T-helper 2 cell treated with Interferon-gamma antibody and Interleukin-4, amounts not matched to agents 5 μg/mL and 100 μg/mL, for 36 hours (primary cell): ENCODE measurements at regions not wholly inside any gene's neighbourhood (a gene's known extent, or its start where the extent isn't known, plus 50 kb on each side); places are given as distances from the start of the nearest gene placed in this dataset.
"Not testable (repeated sequence)": the region's sequence is repeated elsewhere in the genome, so short reads cannot be mapped to it uniquely, and the experiment has no call there.

Experiments
- DNase-seq: peaks from one replicate; pipeline ENCODE4 v3.0.0; 2021; ENCODE audit warnings: low spot score
- H3K27ac Mint-ChIP-seq: one replicate; pipeline ENCODE4 v1.8.0; 2021; ENCODE audit warnings: mild to moderate bottlenecking, mixed read lengths
- H3K27me3 Mint-ChIP-seq: one replicate; pipeline ENCODE4 v1.8.0; 2021; ENCODE audit warnings: low read depth, mixed read lengths
- H3K36me3 Mint-ChIP-seq: one replicate; pipeline ENCODE4 v1.8.0; 2021; ENCODE audit warnings: low read depth, mixed read lengths
- H3K4me1 Mint-ChIP-seq: one replicate; pipeline ENCODE4 v1.8.0; 2021; ENCODE audit warnings: low read depth, mixed read lengths
- H3K4me3 Mint-ChIP-seq: one replicate; pipeline ENCODE4 v1.8.0; 2022; ENCODE audit warnings: mild to moderate bottlenecking, moderate library complexity, mixed read lengths
- H3K9me3 Mint-ChIP-seq: one replicate; pipeline ENCODE4 v1.8.0; 2021; ENCODE audit warnings: mixed read lengths

DNA sequence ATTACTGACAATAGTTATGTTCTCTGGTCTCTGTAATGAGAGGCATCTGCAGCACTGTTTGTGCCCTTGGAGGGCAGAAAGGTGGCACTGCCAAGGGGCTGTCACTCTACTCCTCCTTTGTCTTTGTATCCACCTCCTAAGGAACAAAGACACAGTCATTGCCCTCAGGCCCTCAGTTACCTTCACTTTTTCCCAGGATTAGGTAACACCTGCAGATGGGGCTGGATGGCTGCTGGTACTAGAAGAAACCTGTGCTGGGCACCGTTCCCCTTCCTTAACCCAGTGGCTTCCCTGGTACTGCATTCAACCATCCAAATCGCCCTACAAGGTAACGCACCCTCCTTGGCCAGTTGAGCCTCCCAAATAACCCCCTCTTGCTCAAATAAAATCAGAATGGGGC is 246.9 kb upstream of the NEBL start:
- Mint-ChIP-seq H3K4me1 (no peaks in the 10 kb centered on the region), H3K27ac (no peak overlapping the region), H3K9me3 (no peaks in the 10 kb centered on the region), H3K36me3 (no peaks in the 10 kb centered on the region), H3K4me3 (no peak overlapping the region), H3K27me3 (no peaks in the 10 kb centered on the region)
- DNase-seq: no peak

DNA sequence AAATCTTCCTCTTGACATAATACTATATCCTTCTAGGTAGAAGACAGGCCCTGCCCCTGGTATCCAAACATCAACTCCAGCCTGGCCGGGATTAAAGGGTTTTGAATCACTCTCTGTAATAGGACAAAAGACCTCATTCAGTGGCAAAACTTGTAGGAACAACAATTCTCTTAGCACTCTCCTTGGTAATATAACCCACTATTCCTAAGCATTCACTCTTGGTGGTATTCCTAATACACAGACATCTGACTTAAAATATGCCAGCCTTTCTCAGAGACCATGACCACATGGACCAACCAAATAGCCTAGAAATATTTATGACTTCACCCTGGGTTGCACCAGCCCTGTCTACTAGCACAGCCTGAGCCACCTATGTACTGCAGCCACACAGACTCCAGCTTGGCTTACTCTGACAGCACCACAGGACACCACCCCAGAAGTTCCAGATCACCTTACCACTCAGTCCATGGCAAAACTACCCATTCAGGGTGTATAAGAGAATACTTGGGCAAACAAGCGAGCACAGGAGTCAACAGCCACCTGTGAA is 244.9 kb upstream of the NEBL start:
- Mint-ChIP-seq H3K36me3 (no peaks in the 10 kb centered on the region), H3K4me3 (no peak overlapping the region), H3K27ac (no peak overlapping the region), H3K27me3 (no peaks in the 10 kb centered on the region), H3K4me1 (no peaks in the 10 kb centered on the region), H3K9me3 (no peaks in the 10 kb centered on the region)
- DNase-seq: no peak

DNA sequence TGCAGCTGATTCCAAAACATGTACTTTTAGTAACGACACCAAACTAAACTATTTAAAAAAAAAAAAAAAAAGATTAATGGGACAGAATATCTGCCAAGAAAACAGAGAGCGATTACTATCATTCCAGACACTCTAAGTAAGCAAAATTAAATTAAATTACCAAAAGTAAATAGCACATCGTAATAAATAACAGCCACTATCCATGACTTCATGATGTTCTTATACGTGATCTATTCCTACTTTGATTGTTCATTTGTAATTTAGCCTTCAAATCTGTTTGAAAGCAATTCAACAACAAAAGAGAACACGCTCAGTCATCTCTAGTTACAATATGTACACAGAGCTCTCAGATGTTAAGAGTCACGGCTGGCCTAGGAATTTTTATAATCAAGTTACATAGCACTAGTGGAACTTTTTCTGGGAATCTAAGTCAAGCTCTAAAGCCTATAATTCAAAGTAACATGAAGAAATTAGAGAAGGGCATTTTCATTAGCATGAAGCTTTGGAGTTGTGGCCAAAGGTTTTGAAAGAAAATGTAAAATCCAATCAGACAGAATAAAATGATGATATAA is 241.7 kb upstream of the NEBL start:
- H3K36me3 Mint-ChIP-seq: no peaks in the 10 kb centered on the region
- H3K4me1 Mint-ChIP-seq: no peaks in the 10 kb centered on the region
- no peaks in the 10 kb centered on the region for H3K27me3 Mint-ChIP-seq
- H3K9me3 Mint-ChIP-seq: no peaks in the 10 kb centered on the region
- no peak overlapping the region for H3K27ac Mint-ChIP-seq
- no peak overlapping the region for H3K4me3 Mint-ChIP-seq
- DNase-seq: no peak

DNA sequence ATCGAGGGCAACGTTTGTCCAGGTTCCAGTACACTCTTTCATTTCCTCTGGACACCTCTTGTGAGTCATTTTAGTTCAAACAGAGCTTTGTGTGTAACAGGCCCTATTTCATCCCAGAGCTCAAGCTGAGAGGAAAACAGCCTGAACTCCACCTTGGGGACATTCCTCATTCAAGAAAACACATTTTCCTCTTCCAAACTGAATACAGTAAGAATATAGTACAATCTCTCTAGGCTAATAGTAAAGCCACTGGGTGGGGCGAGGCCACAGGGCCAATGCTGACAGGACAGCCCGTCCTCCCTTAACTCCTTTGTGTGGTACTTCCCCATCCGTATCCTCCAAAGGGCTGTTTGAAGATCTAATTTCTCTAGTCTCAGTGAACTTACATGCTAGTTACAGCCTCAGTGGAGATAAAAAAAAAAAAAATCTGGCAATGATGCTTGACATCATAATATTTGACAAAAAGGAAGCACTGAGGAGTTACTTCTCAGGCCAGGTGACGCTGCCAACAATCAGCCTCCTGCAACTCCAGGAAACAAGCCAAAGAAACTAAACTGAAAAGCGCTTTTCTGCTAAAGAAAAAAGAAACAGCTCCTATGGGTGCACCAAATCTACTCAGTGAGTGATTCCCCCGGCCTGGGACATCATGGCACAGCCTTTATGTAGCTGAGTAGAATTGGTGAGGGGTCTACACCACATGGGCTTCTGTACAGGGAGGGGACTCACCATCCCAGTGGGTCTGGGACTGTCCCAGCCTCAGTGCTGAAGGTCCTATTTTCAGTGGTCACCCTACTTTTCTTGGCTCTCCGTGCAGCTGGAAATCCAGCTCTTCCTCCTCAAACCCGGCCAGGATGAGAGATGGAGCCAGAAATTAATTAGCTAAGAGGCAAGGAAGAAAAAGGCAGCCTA is 238.2 kb upstream of the NEBL start:
- no peaks in the 10 kb centered on the region for H3K4me1 Mint-ChIP-seq
- no peak overlapping the region for H3K27ac Mint-ChIP-seq
- no peak for DNase-seq
- H3K4me3 Mint-ChIP-seq: no peak overlapping the region
- H3K36me3 Mint-ChIP-seq: no peaks in the 10 kb centered on the region
- H3K9me3 Mint-ChIP-seq: no peaks in the 10 kb centered on the region
- H3K27me3 Mint-ChIP-seq: no peaks in the 10 kb centered on the region

DNA sequence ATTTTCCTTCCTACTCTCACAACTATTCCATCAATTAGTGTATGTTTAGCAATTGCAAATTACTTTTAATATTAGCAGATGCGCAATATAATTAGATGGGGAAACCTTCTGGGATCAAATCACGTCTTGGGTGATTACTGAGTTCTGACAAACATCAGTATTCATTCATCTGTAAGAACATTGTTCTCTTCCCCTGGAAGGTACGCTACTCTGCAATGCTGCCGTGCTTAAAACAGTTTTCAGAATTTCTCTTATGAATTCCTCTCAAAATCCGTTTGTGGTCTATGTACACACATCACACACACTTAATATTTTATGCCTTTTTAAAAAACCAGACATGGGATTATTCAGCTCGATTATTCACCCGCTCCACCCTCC is 237.5 kb upstream of the NEBL start:
- H3K27me3 Mint-ChIP-seq: no peaks in the 10 kb centered on the region
- H3K27ac Mint-ChIP-seq: no peak overlapping the region
- no peak for DNase-seq
- H3K4me3 Mint-ChIP-seq: no peak overlapping the region
- no peaks in the 10 kb centered on the region for H3K4me1 Mint-ChIP-seq
- H3K36me3 Mint-ChIP-seq: no peaks in the 10 kb centered on the region
- no peaks in the 10 kb centered on the region for H3K9me3 Mint-ChIP-seq

DNA sequence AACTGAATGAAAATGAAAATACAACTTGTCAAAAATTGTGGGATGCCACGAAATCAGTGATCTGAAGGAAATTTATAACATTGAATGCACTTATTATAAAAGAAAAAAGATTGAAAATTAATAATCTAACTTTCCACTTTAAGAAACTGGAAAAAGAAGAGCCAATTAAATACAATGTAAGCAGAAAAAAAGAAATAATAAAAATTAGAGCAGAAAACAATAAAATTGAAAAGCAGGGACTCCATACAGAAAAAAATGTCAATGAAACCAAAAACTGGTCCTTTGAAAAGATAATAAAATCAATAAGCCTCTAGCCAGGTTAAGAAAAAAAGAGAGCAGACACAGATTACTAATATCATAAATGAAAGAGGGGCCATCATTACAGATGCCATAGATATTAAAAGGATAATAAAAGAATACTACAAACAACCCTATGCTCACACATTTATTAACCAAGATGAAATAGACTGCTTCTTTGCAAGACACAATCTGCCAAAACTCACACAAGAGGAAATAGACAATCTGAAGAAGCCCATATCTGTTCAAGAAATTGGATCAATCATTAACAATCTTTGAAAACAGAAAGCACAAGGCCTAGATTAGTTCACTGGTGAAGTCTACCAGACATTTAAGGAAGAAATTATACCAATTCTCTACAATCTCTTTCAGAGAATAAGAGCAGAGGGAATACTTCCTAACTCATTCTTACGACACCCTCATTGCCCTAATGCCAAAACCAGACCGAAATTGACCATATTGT is 233.8 kb upstream of the NEBL start:
- DNase-seq: no peak
- Mint-ChIP-seq H3K4me3 (no peak overlapping the region), H3K9me3 (no peaks in the 10 kb centered on the region), H3K27me3 (no peaks in the 10 kb centered on the region), H3K36me3 (no peaks in the 10 kb centered on the region), H3K4me1 (no peaks in the 10 kb centered on the region), H3K27ac (no peak overlapping the region)

DNA sequence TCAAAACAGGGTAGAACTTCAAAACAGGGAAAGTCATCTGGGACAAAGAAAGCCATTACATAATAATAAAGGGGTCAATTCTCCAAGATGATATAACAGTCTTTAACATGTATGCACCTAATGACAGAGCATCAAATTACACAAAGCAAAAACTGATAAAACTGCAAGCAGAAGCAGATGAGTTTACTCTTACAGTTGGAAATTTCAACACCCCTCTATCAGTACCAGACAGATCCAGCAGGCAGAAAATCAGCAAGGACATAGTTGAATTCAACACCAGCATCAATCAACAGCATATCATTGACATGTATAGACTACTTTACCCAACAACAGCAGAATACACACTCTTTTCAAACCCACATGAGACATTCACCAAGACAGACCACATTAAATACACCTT is 233.0 kb upstream of the NEBL start:
- H3K27me3 Mint-ChIP-seq: no peaks in the 10 kb centered on the region
- no peaks in the 10 kb centered on the region for H3K36me3 Mint-ChIP-seq
- H3K4me3 Mint-ChIP-seq: no peak overlapping the region
- H3K9me3 Mint-ChIP-seq: no peaks in the 10 kb centered on the region
- H3K27ac Mint-ChIP-seq: no peak overlapping the region
- no peaks in the 10 kb centered on the region for H3K4me1 Mint-ChIP-seq
- no peak for DNase-seq

DNA sequence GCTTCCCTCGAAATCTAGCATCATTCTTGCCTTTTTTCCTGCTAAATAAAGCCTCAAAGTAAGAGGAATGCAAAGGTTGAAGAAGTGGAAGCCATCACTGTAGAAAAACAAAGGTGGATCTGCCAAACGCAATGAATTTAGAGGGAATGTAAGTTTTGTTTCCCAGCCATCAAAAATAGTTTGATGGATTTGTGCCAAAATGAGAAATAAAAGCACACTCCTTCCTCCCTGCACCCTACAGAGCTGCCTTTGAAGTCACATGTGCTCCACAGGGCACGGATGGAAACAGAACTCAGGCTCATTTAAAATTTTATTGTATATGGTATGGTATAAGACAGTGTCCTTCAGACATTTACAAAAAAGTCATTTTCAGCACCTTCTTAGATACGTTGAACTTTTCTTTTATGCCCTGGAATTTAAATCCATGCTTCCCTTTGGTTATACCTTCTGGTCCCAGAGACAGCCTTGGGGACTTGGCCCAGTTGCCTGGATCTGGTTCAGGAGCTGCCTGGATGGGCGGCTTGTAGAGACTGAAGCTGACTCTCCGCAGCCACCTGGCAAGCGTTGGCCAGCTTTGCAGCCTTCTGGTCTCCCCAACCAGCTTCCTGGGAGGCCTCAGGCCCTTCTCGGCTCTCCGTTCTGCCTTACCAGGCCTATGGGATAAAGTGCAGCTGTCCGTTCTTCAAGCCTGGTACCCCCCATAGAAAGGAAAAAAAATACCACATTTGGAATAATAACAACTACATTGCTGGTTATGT is 228.5 kb upstream of the NEBL start:
- Mint-ChIP-seq H3K9me3 (no peaks in the 10 kb centered on the region), H3K27ac (no peak overlapping the region), H3K4me3 (no peak overlapping the region), H3K36me3 (no peaks in the 10 kb centered on the region), H3K4me1 (no peaks in the 10 kb centered on the region), H3K27me3 (no peaks in the 10 kb centered on the region)
- DNase-seq: no peak

DNA sequence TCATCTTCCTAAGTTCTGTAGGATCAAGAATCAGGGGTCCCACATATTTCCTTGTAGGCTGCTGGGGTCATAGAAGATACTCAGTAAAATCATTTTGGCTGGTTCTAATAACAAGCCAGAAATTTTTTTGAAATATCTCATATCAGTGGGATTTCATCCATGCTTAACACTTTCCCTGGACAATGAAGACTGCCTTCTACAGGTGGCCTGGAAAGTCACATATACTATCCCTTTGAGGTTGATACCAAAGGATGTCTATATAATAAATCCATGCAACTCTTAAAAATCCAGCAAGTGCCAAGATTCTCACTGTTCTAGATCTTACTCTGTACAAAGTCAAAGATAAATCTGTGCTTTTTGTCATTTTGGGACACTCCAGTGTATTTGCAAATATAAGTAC is 225.8 kb upstream of the NEBL start:
- H3K4me3 Mint-ChIP-seq: no peak overlapping the region
- H3K4me1 Mint-ChIP-seq: no peaks in the 10 kb centered on the region
- DNase-seq: no peak
- no peaks in the 10 kb centered on the region for H3K36me3 Mint-ChIP-seq
- no peaks in the 10 kb centered on the region for H3K27me3 Mint-ChIP-seq
- H3K27ac Mint-ChIP-seq: no peak overlapping the region
- no peaks in the 10 kb centered on the region for H3K9me3 Mint-ChIP-seq

DNA sequence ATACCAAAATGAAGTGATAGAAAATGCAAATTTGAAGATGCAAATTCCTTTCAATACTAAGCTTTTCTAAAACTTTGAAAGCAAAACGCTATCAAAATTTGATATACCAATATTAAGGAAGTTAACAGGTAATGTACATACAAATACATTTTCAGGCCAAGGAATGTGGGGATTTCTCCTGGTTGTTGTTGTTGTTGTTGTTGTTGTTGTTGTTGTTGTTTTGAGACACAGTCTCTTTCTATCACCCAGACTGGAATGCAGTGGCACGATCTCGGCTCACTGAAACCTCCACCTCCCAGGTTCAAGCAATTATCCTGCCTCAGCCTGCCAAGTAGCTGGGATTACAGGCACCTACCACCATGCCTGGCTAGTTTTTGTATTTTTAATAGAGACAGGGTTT is 224.7 kb upstream of the NEBL start:
- not testable (repeated sequence) for DNase-seq, H3K4me3 Mint-ChIP-seq, H3K27ac Mint-ChIP-seq, H3K9me3 Mint-ChIP-seq, H3K27me3 Mint-ChIP-seq, H3K36me3 Mint-ChIP-seq, H3K4me1 Mint-ChIP-seq

DNA sequence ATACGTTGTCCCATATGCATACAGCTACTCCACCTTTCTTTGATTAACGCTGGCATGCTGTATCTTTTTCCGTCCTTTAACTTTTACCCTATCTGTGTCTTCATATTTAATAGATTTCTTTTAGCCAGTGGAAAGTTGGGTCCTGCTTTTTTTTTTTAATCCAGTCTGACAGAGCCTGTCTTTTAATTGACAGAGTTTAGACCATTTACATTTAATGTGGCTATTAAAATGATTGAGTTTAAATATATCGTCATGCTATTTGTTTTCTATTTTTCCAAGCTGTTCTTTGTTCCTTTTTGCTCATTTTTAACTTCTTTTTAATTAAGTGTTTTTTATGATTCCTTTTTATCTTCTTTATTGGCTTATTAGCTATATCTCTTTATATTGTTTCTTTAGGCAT is 217.6 kb upstream of the NEBL start:
- no peaks in the 10 kb centered on the region for H3K9me3 Mint-ChIP-seq
- no peaks in the 10 kb centered on the region for H3K36me3 Mint-ChIP-seq
- H3K4me1 Mint-ChIP-seq: no peaks in the 10 kb centered on the region
- H3K27ac Mint-ChIP-seq: no peak overlapping the region
- H3K27me3 Mint-ChIP-seq: no peaks in the 10 kb centered on the region
- H3K4me3 Mint-ChIP-seq: no peak overlapping the region
- DNase-seq: no peak

DNA sequence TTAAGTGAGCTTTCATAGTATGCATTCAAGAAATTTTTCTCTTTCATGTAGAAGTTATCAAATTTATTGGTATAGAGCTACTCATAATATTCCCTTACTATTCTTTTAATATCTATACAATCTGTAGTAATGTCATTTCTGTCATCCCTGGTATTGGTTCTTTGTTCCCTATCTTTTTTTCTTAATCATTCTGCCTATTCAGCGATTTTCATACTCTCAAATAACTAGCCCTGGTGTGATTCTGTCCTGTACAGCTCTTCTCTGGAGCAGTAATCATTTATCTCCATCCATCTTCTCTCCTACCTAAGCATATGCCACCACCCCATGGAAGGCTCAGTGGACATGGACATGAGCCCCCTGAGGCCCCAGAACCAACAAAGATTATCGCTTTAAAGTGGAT is 213.2 kb upstream of the NEBL start:
- Mint-ChIP-seq H3K4me3 (no peak overlapping the region), H3K27me3 (no peaks in the 10 kb centered on the region), H3K27ac (no peak overlapping the region), H3K4me1 (no peaks in the 10 kb centered on the region), H3K36me3 (no peaks in the 10 kb centered on the region), H3K9me3 (no peaks in the 10 kb centered on the region)
- no peak for DNase-seq

DNA sequence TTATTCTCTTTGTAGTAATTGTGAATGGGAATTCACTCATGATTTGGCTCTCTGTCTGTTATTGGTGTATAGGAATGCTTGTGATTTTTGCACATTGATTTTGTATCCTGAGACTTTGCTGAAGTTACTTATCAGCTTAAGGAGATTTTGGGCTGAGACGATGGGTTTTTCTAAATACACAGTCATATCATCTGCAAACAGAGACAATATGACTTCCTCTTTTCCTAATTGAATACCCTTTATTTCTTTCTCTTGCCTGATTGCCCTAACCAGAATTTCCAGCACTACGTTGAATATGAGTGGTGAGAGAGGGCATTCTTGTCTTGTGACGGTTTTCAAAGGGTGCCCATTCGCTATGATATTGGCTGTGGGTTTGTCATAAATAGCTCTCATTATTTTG is 209.8 kb upstream of the NEBL start:
- H3K4me1 Mint-ChIP-seq, H3K36me3 Mint-ChIP-seq, H3K4me3 Mint-ChIP-seq, DNase-seq, H3K9me3 Mint-ChIP-seq, H3K27me3 Mint-ChIP-seq, H3K27ac Mint-ChIP-seq: not testable (repeated sequence)

DNA sequence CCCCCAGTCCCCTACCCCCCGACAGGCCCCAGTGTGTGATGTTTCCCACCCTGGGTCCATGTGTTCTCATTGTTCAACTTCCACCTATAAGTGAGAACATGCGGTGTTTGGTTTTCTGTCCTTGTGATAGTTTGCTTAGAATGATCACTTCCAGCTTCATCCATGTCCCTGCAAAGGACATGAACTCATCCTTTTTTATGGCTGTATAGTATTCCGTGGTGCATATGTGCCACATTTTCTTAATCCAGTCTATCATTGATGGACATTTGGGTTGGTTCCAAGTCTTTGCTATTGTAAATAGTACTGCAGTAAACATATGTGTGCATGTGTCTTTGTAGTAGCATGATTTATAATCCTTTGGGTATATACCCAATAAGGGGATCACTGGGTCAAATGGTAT is 208.2 kb upstream of the NEBL start:
- not testable (repeated sequence) for H3K36me3 Mint-ChIP-seq, H3K4me1 Mint-ChIP-seq, DNase-seq, H3K9me3 Mint-ChIP-seq, H3K27me3 Mint-ChIP-seq, H3K4me3 Mint-ChIP-seq, H3K27ac Mint-ChIP-seq
